Neural crest cell (in vitro differentiated cells): ENCODE measurements at regions not wholly inside any gene's neighbourhood (a gene's known extent, or its start where the extent isn't known, plus 50 kb on each side); places are given as distances from the start of the nearest gene placed in this dataset.

Experiments used
- DNase-seq: peaks from one replicate; pipeline ENCODE4 v3.0.0; 2021; ENCODE audit warnings: low read depth, mixed read lengths, low spot score
- H3K27ac Mint-ChIP-seq: one replicate; pipeline ENCODE4 v1.8.0; 2021; ENCODE audit warnings: mild to moderate bottlenecking, mixed read lengths; ENCODE audit not compliant: unreplicated experiment
- H3K27me3 Mint-ChIP-seq: 2 replicates; pipeline ENCODE4 v1.8.0; 2021; ENCODE audit warnings: low read depth, mild to moderate bottlenecking, mixed read lengths
- H3K36me3 Mint-ChIP-seq: 2 replicates; pipeline ENCODE4 v1.8.0; 2021; ENCODE audit warnings: low read depth, mild to moderate bottlenecking, mixed read lengths
- H3K4me1 Mint-ChIP-seq: 2 replicates; pipeline ENCODE4 v1.8.0; 2021; ENCODE audit warnings: mixed read lengths
- H3K4me3 Mint-ChIP-seq: one replicate; pipeline ENCODE4 v1.8.0; 2021; ENCODE audit warnings: mild to moderate bottlenecking, mixed read lengths
- H3K9me3 Mint-ChIP-seq: 2 replicates; pipeline ENCODE4 v1.8.0; 2021; ENCODE audit warnings: mixed read lengths
- CTCF ChIP-seq: fragments of 200-600 bp; sonication (generic); conservative IDR thresholded peaks from 2 replicates; pipeline ENCODE4 v1.5.0; 2021; ENCODE audit warnings: antibody characterized with exemption, mild to moderate bottlenecking

GRCh38 chr2:40606862-40607261, 155.0 kb upstream of the SLC8A1 start:
- no peaks in the 10 kb centered on the region for H3K9me3 Mint-ChIP-seq
- H3K27me3 Mint-ChIP-seq, result no peaks in the 10 kb centered on the region
- no peak for TF ChIP-seq CTCF
- H3K4me1 Mint-ChIP-seq, result no peaks in the 10 kb centered on the region
- no peaks in the 10 kb centered on the region for H3K36me3 Mint-ChIP-seq
- H3K4me3 Mint-ChIP-seq, result no peak overlapping the region
- no peak for DNase-seq
- H3K27ac Mint-ChIP-seq, result no peak overlapping the region

- H3K27ac Mint-ChIP-seq, result no peak overlapping the region
- DNase-seq, result no peak
- TF ChIP-seq CTCF, result no peak
- no peaks in the 10 kb centered on the region for H3K36me3 Mint-ChIP-seq
- no peak overlapping the region for H3K4me3 Mint-ChIP-seq
- no peaks in the 10 kb centered on the region for H3K27me3 Mint-ChIP-seq
- H3K9me3 Mint-ChIP-seq, result no peaks in the 10 kb centered on the region
- H3K4me1 Mint-ChIP-seq, result no peaks in the 10 kb centered on the region
These were observed 159.3 kb upstream of the SLC8A1 start for GRCh38 chr2:40611196-40611595.

DNA sequence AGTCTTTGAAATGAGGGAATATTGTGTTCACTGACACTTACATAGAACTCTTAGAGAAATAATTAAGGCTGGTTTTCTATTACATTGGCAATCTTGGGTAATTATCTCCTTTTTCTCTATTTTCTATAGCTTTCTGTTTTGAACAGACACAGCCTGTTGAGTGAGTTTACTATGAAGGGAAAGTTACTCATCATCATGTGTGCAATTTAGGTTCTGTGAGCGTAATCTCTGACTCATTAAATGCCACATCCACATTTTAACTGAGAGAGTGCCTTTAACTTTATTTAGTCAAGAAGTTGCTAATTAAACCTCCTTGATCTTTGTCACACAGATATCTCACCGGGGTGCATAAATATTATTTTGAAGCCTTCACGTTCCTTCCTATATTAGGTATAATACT, 174.0 kb upstream of the SLC8A1 start:
- TF ChIP-seq CTCF, result no peak
- Mint-ChIP-seq H3K36me3 (no peaks in the 10 kb centered on the region), H3K4me1 (no peaks in the 10 kb centered on the region), H3K4me3 (no peak overlapping the region), H3K27me3 (peaks cover 22% of the 10 kb centered on the region), H3K27ac (no peak overlapping the region), H3K9me3 (no peaks in the 10 kb centered on the region)
- no peak for DNase-seq

GRCh38 chr2:40628556-40628955, 176.7 kb upstream of the SLC8A1 start:
- no peak overlapping the region for H3K27ac Mint-ChIP-seq
- H3K4me1 Mint-ChIP-seq, result no peaks in the 10 kb centered on the region
- TF ChIP-seq CTCF, result no peak
- peaks cover 19% of the 10 kb centered on the region for H3K27me3 Mint-ChIP-seq
- no peak overlapping the region for H3K4me3 Mint-ChIP-seq
- no peaks in the 10 kb centered on the region for H3K36me3 Mint-ChIP-seq
- no peak for DNase-seq
- no peaks in the 10 kb centered on the region for H3K9me3 Mint-ChIP-seq

- no peak overlapping the region for H3K27ac Mint-ChIP-seq
- no peaks in the 10 kb centered on the region for H3K4me1 Mint-ChIP-seq
- no peak for TF ChIP-seq CTCF
- peaks cover 15% of the 10 kb centered on the region for H3K27me3 Mint-ChIP-seq
- no peak for DNase-seq
- H3K4me3 Mint-ChIP-seq, result no peak overlapping the region
- no peaks in the 10 kb centered on the region for H3K36me3 Mint-ChIP-seq
- H3K9me3 Mint-ChIP-seq, result peaks cover 2% of the 10 kb centered on the region
These were observed 178.0 kb upstream of the SLC8A1 start for GRCh38 chr2:40629768-40630434.
